GM19438 (cell line): ENCODE measurements at regions not wholly inside any gene's neighbourhood (a gene's known extent, or its start where the extent isn't known, plus 50 kb on each side); places are given as distances from the start of the nearest gene placed in this dataset.
"Not testable (repeated sequence)": the region's sequence is repeated elsewhere in the genome, so short reads cannot be mapped to it uniquely, and the experiment has no call there.

Experiments
- ATAC-seq: cut with Tn5 transposase; IDR thresholded peaks from one replicate; pipeline ENCODE4 v1.9.1; 2021; ENCODE audit warnings: low read depth; ENCODE audit not compliant: unreplicated experiment

- no peak for ATAC-seq
These were observed 897.8 kb upstream of the ACO1 start for GRCh38 chr9:31486630-31487029.

- no peak for ATAC-seq
These were observed 893.8 kb upstream of the ACO1 start for GRCh38 chr9:31490551-31491106.

GRCh38 chr9:31492229-31492628 is 892.2 kb upstream of the ACO1 start:
- no peak for ATAC-seq

DNA sequence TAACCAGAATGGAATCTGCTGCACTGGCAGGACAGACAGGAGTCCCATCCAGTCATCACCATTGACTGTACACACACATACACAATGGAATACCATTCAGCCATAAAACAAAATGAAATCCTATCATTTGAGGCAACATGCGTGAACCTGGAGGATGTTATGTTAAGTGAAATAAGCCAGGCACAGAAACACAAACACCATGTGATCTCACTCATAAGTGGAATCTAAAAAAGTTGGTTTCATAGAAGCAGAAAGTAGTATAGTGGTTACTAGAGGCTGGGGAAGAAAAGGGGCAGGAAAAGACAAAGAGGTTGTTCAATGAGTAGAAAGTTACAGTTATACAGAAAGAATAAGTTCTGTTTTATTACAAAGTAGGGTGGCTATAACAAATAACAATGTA is 884.0 kb upstream of the ACO1 start:
- peak; percentile 71 for ATAC-seq

- no peak for ATAC-seq
These were observed 865.4 kb upstream of the ACO1 start for GRCh38 chr9:31519011-31519410.

GRCh38 chr9:31519424-31519823 is 865.0 kb upstream of the ACO1 start:
- ATAC-seq: no peak

GRCh38 chr9:31519826-31520225 is 864.6 kb upstream of the ACO1 start:
- ATAC-seq: no peak

- ATAC-seq: peak; percentile 79
These were observed 864.0 kb upstream of the ACO1 start for GRCh38 chr9:31520301-31521085.

DNA sequence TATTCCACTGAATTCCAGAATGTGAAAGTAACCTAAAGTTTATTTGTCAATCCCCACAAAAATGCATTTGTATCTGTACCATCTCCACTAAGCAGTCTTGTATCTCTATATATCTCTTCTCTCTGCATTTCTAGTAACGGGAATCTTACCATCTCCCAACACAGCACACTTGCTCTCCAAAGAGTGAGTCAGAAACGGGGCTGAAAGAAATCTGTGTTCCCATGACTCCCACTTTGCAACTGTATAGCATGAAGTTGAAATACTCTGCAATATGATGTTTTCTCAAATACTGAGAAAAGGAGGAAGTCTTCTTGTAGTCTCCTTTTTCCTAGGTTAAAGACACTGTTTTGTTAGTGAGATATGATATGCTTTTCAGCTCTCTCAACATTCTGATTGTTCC is 848.8 kb upstream of the ACO1 start:
- no peak for ATAC-seq

- ATAC-seq: no peak
These were observed 848.0 kb upstream of the ACO1 start for GRCh38 chr9:31536471-31536870.

DNA sequence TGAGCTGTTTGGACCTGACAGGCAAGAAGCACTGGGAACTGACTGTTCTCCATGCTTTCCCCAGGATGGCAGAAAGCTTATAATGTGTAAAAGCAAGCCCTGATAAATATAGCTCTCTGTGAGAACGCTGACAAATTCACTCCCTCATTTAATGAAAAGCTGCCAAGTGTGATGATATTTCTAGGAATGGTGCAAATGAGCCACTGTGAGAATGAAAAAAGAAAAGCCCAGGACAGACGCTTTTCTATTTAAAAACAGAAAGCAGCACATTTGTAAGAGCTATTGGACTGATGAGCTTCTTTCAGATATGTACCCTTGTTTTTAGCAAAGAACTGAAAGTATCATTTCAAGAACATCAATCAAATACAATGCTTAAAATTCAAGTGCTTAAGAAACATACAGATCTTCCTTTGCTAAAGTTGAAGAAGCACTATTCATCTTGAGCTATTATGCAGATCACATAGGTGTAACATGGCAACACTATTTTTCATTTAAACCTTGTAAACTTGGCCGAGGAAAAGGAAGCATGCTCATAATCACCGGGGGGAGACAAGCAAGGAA is 842.6 kb upstream of the ACO1 start:
- no peak for ATAC-seq

DNA sequence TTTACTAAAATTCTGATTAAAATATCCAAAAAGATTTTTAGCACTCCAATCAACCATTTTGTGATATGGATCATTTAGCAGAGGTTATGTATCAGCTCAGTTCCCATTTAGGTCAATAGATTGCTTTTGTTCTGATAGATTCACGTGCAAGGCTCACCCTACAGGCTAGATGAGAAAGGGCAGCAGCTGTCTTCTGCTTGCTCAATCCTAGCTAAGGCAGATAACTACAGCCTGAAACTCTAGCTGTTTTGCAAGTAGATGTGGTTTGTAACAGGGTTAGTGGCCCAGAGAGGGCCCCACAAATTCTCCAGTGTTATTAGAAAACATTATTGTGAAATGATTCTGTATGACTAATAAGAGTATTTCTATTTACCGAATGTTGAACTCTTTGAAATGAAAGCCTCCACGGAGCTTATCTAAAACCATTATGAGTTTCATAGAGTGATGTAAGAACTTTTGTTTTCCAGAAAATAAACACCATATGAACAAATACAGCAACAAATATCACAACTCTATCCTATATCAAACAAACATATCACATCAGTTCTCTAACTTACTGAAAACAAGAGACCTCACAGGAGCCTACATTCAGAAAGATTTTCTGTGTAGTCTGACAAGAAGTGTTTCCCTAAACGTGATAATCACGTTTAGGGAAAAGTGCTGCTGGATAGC is 841.9 kb upstream of the ACO1 start:
- ATAC-seq: peak; percentile 99

GRCh38 chr9:31554941-31555340 is 829.5 kb upstream of the ACO1 start:
- no peak for ATAC-seq

- ATAC-seq: no peak
These were observed 827.6 kb upstream of the ACO1 start for GRCh38 chr9:31556667-31557463.

GRCh38 chr9:31572190-31572589 is 812.3 kb upstream of the ACO1 start:
- not testable (repeated sequence) for ATAC-seq

GRCh38 chr9:31573561-31573960 is 810.9 kb upstream of the ACO1 start:
- ATAC-seq: no peak

DNA sequence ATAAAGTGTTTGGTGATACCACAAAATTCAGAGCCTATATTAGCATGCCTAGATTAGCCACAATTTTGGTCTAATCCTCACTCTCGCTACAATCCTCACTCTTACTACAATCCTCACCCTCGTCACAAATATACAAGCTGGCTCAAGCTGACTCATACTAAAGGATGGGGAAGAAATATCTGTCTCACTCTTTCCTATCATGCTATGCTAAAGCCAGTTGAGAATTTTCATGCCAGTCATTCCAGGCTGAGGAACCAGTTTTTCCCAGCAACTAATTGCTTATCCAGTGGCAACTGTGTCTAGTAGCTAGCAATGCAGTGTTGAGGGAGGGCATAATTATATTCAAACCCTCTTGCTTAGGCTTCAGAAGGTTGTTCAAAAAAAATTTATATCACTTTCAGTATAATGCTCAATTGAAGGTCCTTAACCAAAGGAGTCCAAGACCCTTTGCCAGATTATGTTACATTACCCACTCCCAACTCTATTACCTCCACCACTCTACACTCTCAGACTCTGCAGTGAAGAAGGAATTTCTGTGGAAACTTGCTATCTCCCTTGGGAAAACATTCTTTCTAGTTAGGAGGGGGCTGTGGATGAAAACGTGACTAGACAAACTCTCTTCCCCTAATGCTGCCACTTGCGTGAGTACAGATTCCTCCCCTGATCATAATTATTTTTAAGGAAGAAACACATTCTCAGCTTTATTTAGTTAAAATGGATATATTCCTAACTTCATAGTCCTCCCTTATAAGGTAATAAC is 810.3 kb upstream of the ACO1 start:
- ATAC-seq: no peak

- no peak for ATAC-seq
These were observed 802.4 kb upstream of the ACO1 start for GRCh38 chr9:31582071-31582470.

- ATAC-seq: no peak
These were observed 801.9 kb upstream of the ACO1 start for GRCh38 chr9:31582561-31582960.

DNA sequence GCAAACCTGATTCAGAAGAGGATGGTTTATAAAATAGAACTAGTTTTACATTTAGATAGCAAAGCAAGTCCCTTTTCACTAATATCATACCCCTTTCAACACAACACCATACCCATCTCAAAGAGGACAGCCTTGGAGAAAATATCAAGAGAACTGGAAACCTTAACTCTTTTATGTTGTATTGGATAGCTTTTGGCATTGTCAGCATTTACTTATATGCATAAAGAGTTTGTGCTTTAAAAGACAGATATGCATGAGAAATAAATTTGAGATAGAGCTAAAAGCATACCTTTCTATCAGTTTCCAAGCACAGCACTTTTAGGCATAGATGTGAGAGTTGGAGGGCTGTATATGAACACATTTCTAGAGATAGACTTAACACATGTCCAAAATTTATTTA is 799.3 kb upstream of the ACO1 start:
- ATAC-seq: no peak
